D721Med (cell line): ENCODE measurements at regions not wholly inside any gene's neighbourhood (a gene's known extent, or its start where the extent isn't known, plus 50 kb on each side); places are given as distances from the start of the nearest gene placed in this dataset.

Experiments used
- DNase-seq: peaks from one replicate; pipeline ENCODE4 v3.0.0; 2011; ENCODE audit warnings: low spot score; ENCODE audit not compliant: insufficient read length
- FAIRE-seq: peaks from 2 replicates; lab custom pipeline; 2011; peaks lifted over from hg19 to GRCh38; lab: Jason Lieb, UNC
- CTCF ChIP-seq: IDR thresholded peaks from 2 replicates; pipeline ENCODE4 v1.5.1; 2012; ENCODE audit warnings: mild to moderate bottlenecking, control low read depth; ENCODE audit not compliant: insufficient read depth; ENCODE audit errors: missing control alignments

- no peak for DNase-seq
- FAIRE-seq, result no peak
- TF ChIP-seq CTCF, result no peak
Observed at GRCh38 chr20:6956574-6956973, 189.1 kb downstream of the BMP2 start.

DNA sequence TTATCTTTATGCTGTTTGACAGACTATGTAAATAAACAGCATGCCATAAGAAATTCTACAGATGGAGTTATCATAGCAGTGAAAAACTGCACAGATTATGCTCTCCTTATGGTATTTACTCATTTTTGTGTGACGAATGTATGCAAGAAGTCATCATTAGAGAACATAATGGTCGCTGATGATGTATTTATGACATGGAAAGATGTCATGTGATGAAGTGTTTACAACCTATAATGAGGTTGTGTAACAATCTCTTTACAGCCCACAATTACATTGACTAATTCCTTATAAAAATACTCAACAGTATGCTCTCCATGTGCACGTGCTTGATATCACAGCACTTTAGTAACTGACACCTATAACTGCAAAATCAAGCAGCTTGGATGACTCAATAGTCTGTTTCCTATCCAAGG, 192.4 kb downstream of the BMP2 start:
- TF ChIP-seq CTCF, result no peak
- FAIRE-seq, result no peak
- no peak for DNase-seq

GRCh38 chr20:6966721-6967120, 199.2 kb downstream of the BMP2 start:
- DNase-seq, result no peak
- FAIRE-seq, result no peak
- no peak for TF ChIP-seq CTCF

- TF ChIP-seq CTCF, result no peak
- FAIRE-seq (no peak), DNase-seq (no peak)
Observed at GRCh38 chr20:6974838-6975237, 207.4 kb downstream of the BMP2 start.

DNA sequence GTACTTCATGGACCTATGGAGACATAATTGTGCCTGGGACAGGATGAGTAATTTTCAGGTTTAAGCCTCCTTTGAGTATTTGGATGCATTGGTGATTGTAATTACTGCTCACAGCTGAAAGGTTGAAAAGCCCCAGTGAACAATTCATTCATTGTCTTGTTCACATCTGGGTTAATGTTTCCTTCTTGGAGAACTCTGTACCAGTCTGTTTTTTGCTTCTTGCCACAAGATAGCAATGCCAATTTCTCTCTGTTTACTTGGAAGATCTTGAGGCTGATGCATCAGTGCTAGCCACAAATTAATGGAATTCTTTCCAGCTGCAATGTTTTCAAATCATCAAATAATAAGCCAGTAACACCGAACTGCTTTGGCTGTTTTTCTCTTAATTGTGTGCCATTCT, 207.8 kb downstream of the BMP2 start:
- no peak for FAIRE-seq
- DNase-seq, result no peak
- no peak for TF ChIP-seq CTCF

DNA sequence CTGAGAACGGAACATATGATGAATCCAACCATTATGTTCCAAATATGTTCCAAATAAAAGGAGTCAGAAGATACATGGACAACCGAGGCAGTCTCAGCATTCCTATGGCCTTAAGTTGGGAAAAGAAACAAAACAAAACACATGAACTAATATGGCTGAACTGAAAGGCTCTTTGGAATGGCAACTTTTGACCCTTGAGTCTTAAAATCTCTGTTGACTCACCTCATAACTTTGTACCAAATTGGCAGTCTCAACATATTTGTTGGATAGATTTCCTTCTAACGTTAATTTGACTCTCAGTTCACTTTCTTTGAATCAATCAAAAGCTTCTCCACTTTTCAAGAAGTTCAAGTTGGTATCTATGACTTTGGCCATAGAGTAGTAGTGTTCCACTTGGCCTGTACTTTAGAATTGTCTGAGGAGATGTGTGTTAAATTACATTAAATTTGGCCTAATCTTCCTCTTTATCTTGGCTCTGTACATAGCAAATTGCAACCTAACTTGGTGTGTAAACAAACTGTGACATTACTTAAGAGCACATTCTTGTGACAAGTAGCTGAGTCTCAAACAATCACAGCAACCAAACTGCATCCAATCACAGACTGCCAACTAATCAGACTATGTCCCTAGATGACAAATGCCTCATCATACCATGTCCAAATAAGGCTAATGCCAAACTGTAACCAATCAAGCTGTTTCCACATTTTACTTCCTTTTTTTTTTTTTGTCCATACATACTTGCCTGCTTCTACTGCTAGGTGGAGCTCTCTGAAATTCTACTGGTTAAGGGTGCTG, 208.8 kb downstream of the BMP2 start:
- DNase-seq (no peak), FAIRE-seq (no peak)
- TF ChIP-seq CTCF, result no peak

- no peak for TF ChIP-seq CTCF
- FAIRE-seq, result no peak
- DNase-seq, result no peak
Observed at GRCh38 chr20:6979621-6980020, 212.1 kb downstream of the BMP2 start.
